22Rv1 (cell line): ENCODE measurements at regions not wholly inside any gene's neighbourhood (a gene's known extent, or its start where the extent isn't known, plus 50 kb on each side); places are given as distances from the start of the nearest gene placed in this dataset.

Experiments used
- H3K27ac ChIP-seq: fragments of 450-650 bp; 2 replicates; pipeline ENCODE4 v1.5.1; 2017
- CTCF ChIP-seq: fragments of 450-650 bp; IDR thresholded peaks from 2 replicates; pipeline ENCODE4 v1.5.1; 2017; ENCODE audit warnings: mild to moderate bottlenecking
- ZFX ChIP-seq: fragments of 450-650 bp; IDR thresholded peaks from 2 replicates; pipeline ENCODE4 v1.6.1; 2017; ENCODE audit warnings: antibody characterized with exemption, borderline replicate concordance

DNA sequence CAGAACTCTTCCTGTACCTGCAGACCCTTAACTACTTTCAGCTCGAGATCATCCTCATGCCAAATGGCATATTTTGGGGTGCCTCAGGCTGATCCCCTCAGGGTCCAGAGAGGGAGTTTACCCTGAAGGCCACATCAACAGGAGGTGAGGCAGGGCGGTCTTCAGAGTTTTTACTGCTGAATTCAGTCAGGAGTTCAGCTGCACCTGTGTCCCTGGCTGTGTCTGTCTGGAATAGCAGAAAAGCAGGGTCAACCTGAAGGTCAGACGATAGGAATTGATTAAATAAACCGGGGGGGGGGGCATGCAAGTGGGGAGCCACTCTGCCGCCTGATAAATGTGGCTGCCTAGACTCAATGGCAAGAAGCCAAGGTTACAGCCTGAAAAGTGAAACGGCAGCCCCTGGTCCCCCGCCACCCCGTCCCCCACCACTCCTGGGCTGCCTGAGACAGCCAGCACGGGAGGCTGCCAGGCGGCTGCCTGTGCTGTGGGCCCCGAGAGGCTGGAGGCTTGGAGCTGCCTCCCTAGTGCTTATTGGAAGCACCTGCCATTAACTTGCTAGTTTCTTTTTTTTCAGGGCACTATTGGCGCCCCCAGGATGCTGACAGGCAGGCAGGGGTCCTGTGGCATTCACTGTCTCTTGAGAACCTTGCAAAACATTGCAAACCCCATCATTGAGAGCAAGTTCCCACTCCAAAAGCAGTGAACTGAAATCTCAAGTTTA lies 182.7 kb upstream of the PPP1R26 start:
- H3K27ac ChIP-seq, result no peak overlapping the region
- TF ChIP-seq CTCF (no peak), ZFX (no peak)

DNA sequence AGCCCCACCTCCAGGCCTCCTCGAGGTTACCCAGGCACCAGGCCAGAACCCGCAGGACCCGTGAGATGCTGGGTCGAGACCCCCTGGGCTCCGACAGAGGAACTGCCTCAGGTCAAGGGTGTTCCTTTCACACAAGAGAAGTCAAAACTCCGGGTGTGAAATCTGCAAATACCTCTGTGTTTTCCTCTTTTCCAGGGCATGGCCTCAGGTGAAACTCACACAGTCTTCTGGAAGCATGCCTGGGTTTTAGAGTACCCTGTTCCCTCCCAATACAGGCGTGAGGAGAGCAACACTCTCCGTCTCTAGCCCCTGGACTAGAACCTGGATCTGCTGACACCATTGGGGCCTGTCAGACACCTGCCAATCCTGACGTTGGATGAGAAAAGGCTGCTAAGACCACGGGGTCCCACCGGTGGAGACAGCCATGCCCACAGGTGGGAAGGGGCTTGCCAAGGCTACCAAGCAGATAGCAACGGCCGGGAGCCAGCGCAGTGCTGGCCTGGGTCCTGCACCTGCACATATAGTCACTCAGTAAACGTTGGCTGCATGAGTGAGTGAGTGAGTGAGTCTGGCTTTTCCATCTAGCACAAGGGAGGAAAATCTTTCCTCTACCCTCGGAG lies 182.0 kb upstream of the PPP1R26 start:
- no peak overlapping the region for H3K27ac ChIP-seq
- TF ChIP-seq CTCF (no peak), ZFX (no peak)

DNA sequence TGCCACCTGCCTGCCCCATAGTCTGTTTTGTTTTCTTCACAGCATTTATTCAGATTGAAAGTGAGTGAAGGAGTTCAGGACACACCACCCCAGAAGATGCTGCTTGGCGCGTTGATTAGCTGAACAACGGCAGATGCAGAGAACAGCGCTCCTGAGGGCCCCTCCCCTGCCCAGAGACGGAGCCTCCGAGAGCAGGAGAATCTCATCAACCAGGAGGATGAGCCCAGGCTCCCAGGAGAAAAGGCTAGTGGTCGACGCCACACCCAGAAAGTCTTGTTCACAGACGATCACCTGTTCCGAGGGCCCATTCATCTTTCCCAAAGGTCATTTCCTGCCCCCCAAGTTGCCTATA lies 180.4 kb upstream of the PPP1R26 start:
- no peak overlapping the region for H3K27ac ChIP-seq
- TF ChIP-seq CTCF, result no peak
- TF ChIP-seq ZFX, result no peak

DNA sequence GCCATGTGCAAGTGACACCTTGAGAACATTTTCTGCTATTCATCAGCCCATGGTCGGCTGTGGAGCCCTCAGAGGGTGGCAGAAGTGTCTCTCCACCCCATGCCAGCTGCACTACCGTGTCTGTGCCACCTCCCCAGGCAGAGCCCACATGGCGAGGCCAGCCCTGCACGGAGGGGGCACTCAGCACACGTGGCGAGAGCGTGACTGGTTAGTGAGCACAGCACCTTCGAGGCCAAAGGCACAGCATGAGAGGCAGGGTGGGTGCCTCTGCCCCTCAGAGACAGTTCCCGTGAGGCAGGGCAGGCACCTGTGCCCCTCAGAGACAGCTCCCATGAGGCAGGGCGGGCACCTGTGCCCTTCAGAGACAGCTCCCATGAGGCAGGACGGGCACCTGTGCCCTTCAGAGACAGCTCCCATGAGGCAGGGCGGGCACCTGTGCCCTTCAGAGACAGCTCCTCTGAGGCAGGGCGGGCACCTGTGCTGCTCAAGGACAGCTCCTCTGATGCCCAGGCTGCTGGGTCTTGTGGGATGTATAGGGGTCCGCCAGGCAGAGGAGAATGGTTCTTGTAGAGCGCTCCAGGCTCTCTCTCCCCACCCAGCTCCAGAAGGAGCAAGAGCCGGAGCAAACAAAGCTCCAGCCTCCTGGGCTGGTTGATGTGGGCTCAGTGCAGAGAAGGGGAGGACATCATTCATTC lies 179.8 kb upstream of the PPP1R26 start:
- TF ChIP-seq ZFX (no peak), CTCF (no peak)

GRCh38 chr9:135300346-135301141 lies 179.0 kb upstream of the PPP1R26 start:
- H3K27ac ChIP-seq, result no peak overlapping the region
- no peak for TF ChIP-seq ZFX
- no peak for TF ChIP-seq CTCF

More for the DNA sequence above, 179.8 kb upstream of the PPP1R26 start:
- no peak overlapping the region for H3K27ac ChIP-seq

DNA sequence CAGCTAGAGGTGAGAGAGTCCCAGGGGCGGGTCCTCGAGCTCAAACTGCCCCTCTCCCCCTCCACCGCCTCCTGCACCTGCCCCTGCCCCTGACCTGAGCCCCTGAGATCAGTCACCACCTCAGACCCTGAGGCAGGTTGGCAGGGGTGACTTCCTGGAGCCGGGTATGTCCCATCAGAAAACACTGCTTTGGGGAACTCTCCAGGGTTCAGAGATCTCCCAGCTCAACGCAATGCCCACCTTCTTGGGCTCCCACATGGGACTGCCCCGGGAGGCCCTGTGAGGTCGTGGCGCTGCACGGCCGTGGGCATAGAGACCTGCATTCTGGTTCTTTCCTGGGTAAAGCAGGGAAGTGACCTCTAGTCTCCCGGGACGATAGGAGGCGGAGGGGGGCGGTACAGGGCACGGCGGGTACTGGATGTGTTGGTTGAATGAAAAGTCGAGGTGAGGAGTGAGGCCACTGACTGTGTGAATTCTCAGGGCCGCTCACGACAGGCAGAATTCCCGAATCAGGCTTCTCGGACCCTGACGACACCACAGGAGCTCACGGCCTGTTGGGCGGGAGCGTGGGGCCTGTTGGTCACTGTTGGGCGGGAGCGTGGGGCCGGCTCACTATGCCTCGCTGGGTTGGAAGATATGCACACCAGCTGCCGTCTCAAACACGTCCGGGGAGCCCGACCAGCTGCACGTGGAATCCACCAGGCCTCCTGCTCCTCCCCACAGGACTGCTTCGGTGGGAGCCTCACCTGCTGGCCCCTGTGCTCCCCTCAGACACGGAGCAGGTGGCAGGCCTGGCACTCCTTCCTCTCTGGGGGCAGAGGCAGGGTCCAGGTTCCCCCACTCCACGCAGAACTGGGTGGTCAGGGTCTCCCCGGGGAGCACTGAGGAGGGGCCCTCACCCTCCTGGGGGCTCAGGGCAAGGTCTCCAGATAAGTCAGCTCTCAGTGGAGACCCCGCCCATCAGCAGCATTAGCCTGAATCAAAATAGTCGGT lies 178.0 kb upstream of the PPP1R26 start:
- TF ChIP-seq CTCF, result no peak
- no peak overlapping the region for H3K27ac ChIP-seq
